Body of pancreas (tissue), 4 donors: ENCODE measurements at regions not wholly inside any gene's neighbourhood (a gene's known extent, or its start where the extent isn't known, plus 50 kb on each side); places are given as distances from the start of the nearest gene placed in this dataset.

Experiments used
- POLR2A ChIP-seq, 3 donors: fragments of 450-650 bp; IDR thresholded peaks; one replicate each; pipeline ENCODE4 v1.6.1; 2016; ENCODE audit warnings: antibody characterized with exemption in 3 of 3, mild to moderate bottlenecking in 2 of 3
- TF ChIP-seq, protein P1 (sequence below), 7 experiments: fragments of 450-650 bp in 4 of 7; fragments of 200-600 bp in 3 of 7; sonication (generic) in 3 of 7; IDR thresholded peaks; one replicate each; pipeline ENCODE4 v1.5.1; 2016 to 2019; ENCODE audit warnings: antibody characterized with exemption in 7 of 7

DNA sequence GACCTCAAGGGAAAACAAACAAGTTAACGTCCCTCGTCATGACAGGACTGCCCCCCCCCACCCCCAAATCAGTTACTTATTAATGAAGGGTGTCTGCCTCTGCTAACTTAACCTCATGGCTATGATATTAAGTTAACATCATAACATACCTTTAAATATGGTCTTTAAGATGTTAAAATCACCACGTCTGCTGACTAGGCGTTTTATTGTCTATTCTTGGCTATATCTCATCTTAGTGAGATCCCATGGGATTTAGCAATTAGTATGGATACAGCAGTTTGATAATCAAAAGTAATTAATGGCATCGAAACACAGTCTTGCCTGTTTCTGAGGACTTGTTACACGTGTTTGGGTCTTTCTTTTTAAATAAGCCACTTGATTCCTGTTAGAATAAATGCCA, 186.9 kb downstream of the FOXB1 start:
- TF ChIP-seq, protein P1, sequence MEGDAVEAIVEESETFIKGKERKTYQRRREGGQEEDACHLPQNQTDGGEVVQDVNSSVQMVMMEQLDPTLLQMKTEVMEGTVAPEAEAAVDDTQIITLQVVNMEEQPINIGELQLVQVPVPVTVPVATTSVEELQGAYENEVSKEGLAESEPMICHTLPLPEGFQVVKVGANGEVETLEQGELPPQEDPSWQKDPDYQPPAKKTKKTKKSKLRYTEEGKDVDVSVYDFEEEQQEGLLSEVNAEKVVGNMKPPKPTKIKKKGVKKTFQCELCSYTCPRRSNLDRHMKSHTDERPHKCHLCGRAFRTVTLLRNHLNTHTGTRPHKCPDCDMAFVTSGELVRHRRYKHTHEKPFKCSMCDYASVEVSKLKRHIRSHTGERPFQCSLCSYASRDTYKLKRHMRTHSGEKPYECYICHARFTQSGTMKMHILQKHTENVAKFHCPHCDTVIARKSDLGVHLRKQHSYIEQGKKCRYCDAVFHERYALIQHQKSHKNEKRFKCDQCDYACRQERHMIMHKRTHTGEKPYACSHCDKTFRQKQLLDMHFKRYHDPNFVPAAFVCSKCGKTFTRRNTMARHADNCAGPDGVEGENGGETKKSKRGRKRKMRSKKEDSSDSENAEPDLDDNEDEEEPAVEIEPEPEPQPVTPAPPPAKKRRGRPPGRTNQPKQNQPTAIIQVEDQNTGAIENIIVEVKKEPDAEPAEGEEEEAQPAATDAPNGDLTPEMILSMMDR (IDR thresholded peaks at IDR 0.05): no peak
- TF ChIP-seq POLR2A (IDR thresholded peaks at IDR 0.05): no peak
